GM12878 (cell line): ENCODE measurements at regions not wholly inside any gene's neighbourhood (a gene's known extent, or its start where the extent isn't known, plus 50 kb on each side); places are given as distances from the start of the nearest gene placed in this dataset.

ENCODE experiments used
- ATAC-seq: fragments of 200-7000 bp; cut with Tn5 transposase; 3 replicates; pipeline ENCODE4 v1.9.1; 2020; ENCODE audit warnings: mild to moderate bottlenecking, moderate library complexity
- BruUV-seq: library from RNA; stranded (reverse); fragments of 400-500 nt; replicated peaks from 2 replicates; lab custom pipeline; 2021; lab: Mats Ljungman, UMichigan
- CTCF ChIA-PET: fragments of 300-600 bp; sonication (Branson Sonifier 250); formaldehyde crosslinking; extraction: SDS; loops from one replicate; lab custom pipeline; 2021; ENCODE audit warnings: inconsistent platforms; lab: Yijun Ruan, JAX
- POLR2A ChIA-PET: fragments of 350-600 bp; formaldehyde crosslinking; extraction: SDS; loops from one replicate; lab custom pipeline; 2021; ENCODE audit warnings: inconsistent platforms; lab: Charles Lee
- RAD21 ChIA-PET: fragments of 300-600 bp; sonication (Branson Sonifier 250); formaldehyde crosslinking; loops from one replicate; lab custom pipeline; 2023; ENCODE audit warnings: antibody characterized with exemption; ENCODE audit not compliant: unreplicated experiment; lab: Charles Lee
- SMC1A ChIA-PET: fragments of 300-600 bp; sonication (Branson Sonifier 250); formaldehyde crosslinking; loops from one replicate; lab custom pipeline; 2023; ENCODE audit not compliant: unreplicated experiment, uncharacterized antibody; lab: Charles Lee
- DNase-seq: peaks from one replicate; pipeline ENCODE4 v3.0.0-alpha.2; 2011; ENCODE audit warnings: low read depth, low spot score
- FAIRE-seq: peaks from 3 replicates; lab custom pipeline; 2011; peaks lifted over from hg19 to GRCh38; lab: Jason Lieb, UNC
- H2AFZ ChIP-seq: 2 replicates; pipeline ENCODE4 v1.6.0; 2011; ENCODE audit warnings: low read depth, low read length, control low read depth; ENCODE audit not compliant: control insufficient read depth
- H3K27ac ChIP-seq: 2 replicates; pipeline ENCODE4 v1.5.1; 2011; ENCODE audit warnings: control low read depth; ENCODE audit not compliant: control insufficient read depth, insufficient read depth
- H3K27me3 ChIP-seq, 2 experiments: replicated peaks in 1 of 2; 2 replicates each; pipeline versions ENCODE4 v1.6.0 to v1.6.1; 2011; ENCODE audit warnings: low read length in 1 of 2; ENCODE audit not compliant: control insufficient read depth in 2 of 2, insufficient read depth in 2 of 2
- H3K36me3 ChIP-seq, 2 experiments: 2 replicates each; pipeline ENCODE4 v1.5.1; 2011; ENCODE audit warnings: low read length in 1 of 2; ENCODE audit not compliant: control insufficient read depth in 2 of 2, insufficient read depth in 2 of 2
- H3K4me1 ChIP-seq: 2 replicates; pipeline ENCODE4 v1.6.1; 2011; ENCODE audit warnings: mild to moderate bottlenecking, low read length, moderate library complexity, mixed read lengths; ENCODE audit not compliant: control insufficient read depth, insufficient read depth
- H3K4me2 ChIP-seq: 2 replicates; pipeline ENCODE4 v1.6.0; 2011; ENCODE audit warnings: control low read depth; ENCODE audit not compliant: control insufficient read depth, insufficient read depth
- H3K4me3 ChIP-seq: fragments of 200-600 bp; sonication (generic); 2 replicates; pipeline ENCODE4 v1.5.1; 2016
- H3K79me2 ChIP-seq: 2 replicates; pipeline ENCODE4 v1.6.0; 2011; ENCODE audit warnings: low read length; ENCODE audit not compliant: control insufficient read depth, insufficient read depth
- H3K9ac ChIP-seq: 2 replicates; pipeline ENCODE4 v1.8.0; 2011; ENCODE audit warnings: low read length, control low read depth, mixed read lengths; ENCODE audit not compliant: control insufficient read depth, insufficient read depth
- H3K9me3 ChIP-seq: replicated peaks from 3 replicates; pipeline ENCODE4 v1.5.1; 2011; ENCODE audit warnings: mild to moderate bottlenecking, low read length; ENCODE audit not compliant: control insufficient read depth, insufficient read depth
- H4K20me1 ChIP-seq: 2 replicates; pipeline ENCODE4 v1.6.0; 2011; ENCODE audit not compliant: control insufficient read depth, insufficient read depth
- ATF3 ChIP-seq: IDR thresholded peaks from 2 replicates; pipeline ENCODE4 v1.6.1; 2011; ENCODE audit warnings: low read depth, mild to moderate bottlenecking, low read length, moderate library complexity, borderline replicate concordance; ENCODE audit errors: extremely low read depth
- ATF7 ChIP-seq: fragments of 450-650 bp; IDR thresholded peaks from 2 replicates; pipeline ENCODE4 v1.6.1; 2016; ENCODE audit warnings: low read depth, mild to moderate bottlenecking
- EP300 ChIP-seq, 2 experiments: fragments of 150-350 bp in 1 of 2; IDR thresholded peaks; 2 replicates each; pipeline ENCODE4 v1.6.1; 2011 to 2012; ENCODE audit warnings: low read depth in 2 of 2, low read length in 2 of 2, borderline replicate concordance in 1 of 2, improper control_type of control experiment in 1 of 2, inconsistent platforms in 1 of 2; ENCODE audit not compliant: control insufficient read depth in 1 of 2
- IKZF1 ChIP-seq: fragments of 450-650 bp; conservative IDR thresholded peaks from 2 replicates; pipeline ENCODE4 v1.6.1; 2017; ENCODE audit warnings: antibody characterized with exemption, mild to moderate bottlenecking
- IKZF2 ChIP-seq, 2 experiments: fragments of 450-650 bp; IDR thresholded peaks; 2 replicates each; pipeline ENCODE4 v1.6.1; 2017; ENCODE audit warnings: mild to moderate bottlenecking in 2 of 2, moderate library complexity in 2 of 2
- MYC ChIP-seq: IDR thresholded peaks from 2 replicates; pipeline ENCODE4 v1.6.1; 2011; ENCODE audit warnings: mild to moderate bottlenecking, low read length, moderate library complexity, inconsistent platforms; ENCODE audit not compliant: insufficient read depth, insufficient replicate concordance, insufficient read length, severe bottlenecking
- RELB ChIP-seq: fragments of 450-650 bp; IDR thresholded peaks from 2 replicates; pipeline ENCODE4 v1.6.1; 2017; ENCODE audit warnings: low read depth, mild to moderate bottlenecking, moderate library complexity
- SIX5 ChIP-seq: IDR thresholded peaks from 2 replicates; pipeline ENCODE4 v1.6.1; 2011; ENCODE audit warnings: mild to moderate bottlenecking, low read depth, low read length, moderate library complexity; ENCODE audit not compliant: severe bottlenecking
- SMAD5 ChIP-seq: IDR thresholded peaks from 2 replicates; pipeline ENCODE4 v1.6.1; 2016; ENCODE audit warnings: antibody characterized with exemption, low read depth
- SREBF1 ChIP-seq: IDR thresholded peaks from 2 replicates; pipeline ENCODE4 v1.6.1; 2012; ENCODE audit warnings: mild to moderate bottlenecking, low read length
- TAF1 ChIP-seq: IDR thresholded peaks from 2 replicates; pipeline ENCODE4 v1.6.1; 2011; ENCODE audit warnings: mild to moderate bottlenecking, low read depth, low read length, borderline replicate concordance
- YY1 ChIP-seq: IDR thresholded peaks from 2 replicates; pipeline ENCODE4 v1.6.1; 2011; ENCODE audit warnings: low read depth, mild to moderate bottlenecking, low read length
- ZNF384 ChIP-seq: IDR thresholded peaks from 2 replicates; pipeline ENCODE4 v1.6.1; 2012; ENCODE audit warnings: low read depth, mild to moderate bottlenecking, low read length, improper control_type of control experiment, borderline replicate concordance
- ZZZ3 ChIP-seq: IDR thresholded peaks from 2 replicates; pipeline ENCODE4 v1.6.1; 2011; ENCODE audit warnings: low read depth; ENCODE audit not compliant: control insufficient read depth, insufficient read length
- WGBS: methylation state at CpG from one replicate; pipeline ENCODE4 v1.1.6; 2016; ENCODE audit warnings: low lambda C conversion rate; ENCODE audit not compliant: insufficient replicate concordance, insufficient coverage; ENCODE audit errors: missing lambda C conversion rate; 5-methylcytosine and 5-hydroxymethylcytosine counted together
- in situ Hi-C: fragments of 300-500 bp; cut with MboI; formaldehyde crosslinking; loops from 9 replicates; pipeline ENCODE4 v1.14.3; 2018; ENCODE audit warnings: mixed read lengths
- intact Hi-C: fragments of 100-400 bp; cut with micrococcal nuclease; formaldehyde crosslinking; loops from one replicate; pipeline ENCODE4 v1.14.2; 2022; ENCODE audit not compliant: unreplicated experiment

GRCh38 chrX:109184506-109185139 lies 297.3 kb downstream of the GUCY2F start (continued):
- TF ChIP-seq ATF7 (peak; percentile 50; the same call in 1 of the 2 replicates), MYC (no peak), IKZF2 (IDR thresholded peaks at IDR 0.05) (peak; percentile 70 to 78; a peak in 3 of 4 replicates), EP300 (IDR thresholded peaks at IDR 0.05; ENCODE audit: borderline replicate concordance in 1 of 2, control insufficient read depth in 1 of 2, low read depth in 2 of 2, low read length in 2 of 2) (peak in 1 of 2 experiments; percentile 19; a peak in 1 of 4 replicates), IKZF1 (peak; percentile 82)

- ChIA-PET POLR2A (no interaction called here), CTCF (no interaction called here), SMC1A (no interaction called here), RAD21 (no interaction called here)
- Histone ChIP-seq H3K36me3 (no peaks in the 10 kb centered on the region), H3K9ac (no peak overlapping the region), H2AFZ (no peak overlapping the region), H3K4me3 (no peak overlapping the region), H4K20me1 (no peaks in the 10 kb centered on the region), H3K79me2 (no peaks in the 10 kb centered on the region), H3K27me3 (no peaks in the 10 kb centered on the region), H3K27ac (no peak overlapping the region), H3K9me3 (no peaks in the 10 kb centered on the region; the same call in 2 of the 3 replicates), H3K4me2 (no peak overlapping the region), H3K4me1 (no peaks in the 10 kb centered on the region)
- intact Hi-C loops (no loop called here), in situ Hi-C loops (no loop called here)
- no TSS peak for BruUV-seq
- TF ChIP-seq IKZF2 (IDR thresholded peaks at IDR 0.05) (no peak), SMAD5 (no peak), ATF3 (no peak), RELB (no peak), YY1 (no peak), TAF1 (no peak), ZZZ3 (no peak), SIX5 (no peak), SREBF1 (no peak), ZNF384 (no peak)
- FAIRE-seq (no peak), DNase-seq (no peak), ATAC-seq (no peak)
- 2% methylated on average over 4 of the region's 4 CpGs for whole genome bisulfite sequencing
These were observed 309.7 kb downstream of the GUCY2F start for GRCh38 chrX:109172091-109172602.
